ENCODE measurements at regions not wholly inside any gene's neighbourhood (a gene's known extent, or its start where the extent isn't known, plus 50 kb on each side); places are given as distances from the start of the nearest gene placed in this dataset.

DNA sequence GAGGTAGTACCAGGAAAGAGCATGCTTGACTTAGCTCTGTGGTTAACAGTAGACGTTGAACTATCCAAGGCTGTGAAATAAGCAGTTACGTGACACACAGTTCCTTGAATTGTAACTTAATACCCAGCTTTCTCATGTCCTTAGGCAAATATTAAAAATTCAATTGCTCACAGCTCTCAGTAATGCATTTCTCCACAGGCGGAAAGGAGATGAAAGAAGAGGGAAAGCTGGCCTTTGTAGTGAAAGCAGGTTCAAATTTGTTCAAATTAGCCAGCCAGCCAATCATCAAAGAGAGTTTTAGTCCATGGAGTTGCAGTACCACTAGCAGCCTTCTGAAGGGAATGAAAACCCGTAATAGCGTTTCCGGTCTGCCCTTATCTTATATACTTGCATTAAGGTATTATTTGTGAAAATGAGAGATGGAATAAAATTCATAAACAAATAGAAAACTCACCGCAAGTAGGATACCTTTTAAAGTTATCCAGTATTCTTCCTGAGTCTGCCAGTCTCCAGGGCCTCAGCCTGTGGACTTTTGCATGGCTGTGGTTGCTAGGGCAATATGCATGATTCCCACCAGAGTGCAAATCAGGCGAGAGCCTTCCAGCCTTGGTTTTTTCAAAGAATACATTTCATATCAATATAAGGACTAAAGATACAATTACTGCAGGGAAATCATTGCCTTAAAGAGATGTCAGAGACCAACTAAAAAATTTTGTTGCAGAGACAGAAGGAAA is 795.5 kb downstream of the TNS3 start:
- ChIA-PET POLR2A (no interaction called here), CTCF (no interaction called here)
- TF ChIP-seq HDGF (IDR thresholded peaks at IDR 0.05; ENCODE audit: borderline replicate concordance) (no peak), FOXA1 (IDR thresholded peaks at IDR 0.05) (no peak), FOXK2 (IDR thresholded peaks at IDR 0.05) (no peak), TARDBP (IDR thresholded peaks at IDR 0.05) (no peak), SP1 (IDR thresholded peaks at IDR 0.05) (no peak), CTBP1 (IDR thresholded peaks at IDR 0.05; ENCODE audit: borderline replicate concordance) (no peak), ARNT (IDR thresholded peaks at IDR 0.05) (no peak), NFRKB (IDR thresholded peaks at IDR 0.05) (no peak), ZNF384 (IDR thresholded peaks at IDR 0.05) (no peak), L3MBTL2 (conservative IDR thresholded peaks at IDR 0.05) (no peak), FOXM1 (IDR thresholded peaks at IDR 0.05; ENCODE audit: borderline replicate concordance) (no peak), ELF4 (IDR thresholded peaks at IDR 0.05) (no peak), BHLHE40 (IDR thresholded peaks at IDR 0.05; ENCODE audit: borderline replicate concordance) (no peak), LEF1 (IDR thresholded peaks at IDR 0.05; ENCODE audit: borderline replicate concordance) (no peak)
- TF ChIP-seq, protein P1, sequence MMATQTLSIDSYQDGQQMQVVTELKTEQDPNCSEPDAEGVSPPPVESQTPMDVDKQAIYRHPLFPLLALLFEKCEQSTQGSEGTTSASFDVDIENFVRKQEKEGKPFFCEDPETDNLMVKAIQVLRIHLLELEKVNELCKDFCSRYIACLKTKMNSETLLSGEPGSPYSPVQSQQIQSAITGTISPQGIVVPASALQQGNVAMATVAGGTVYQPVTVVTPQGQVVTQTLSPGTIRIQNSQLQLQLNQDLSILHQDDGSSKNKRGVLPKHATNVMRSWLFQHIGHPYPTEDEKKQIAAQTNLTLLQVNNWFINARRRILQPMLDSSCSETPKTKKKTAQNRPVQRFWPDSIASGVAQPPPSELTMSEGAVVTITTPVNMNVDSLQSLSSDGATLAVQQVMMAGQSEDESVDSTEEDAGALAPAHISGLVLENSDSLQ (IDR thresholded peaks at IDR 0.05): no peak
- no peak for DNase-seq (ENCODE audit: extremely low spot score)

DNA sequence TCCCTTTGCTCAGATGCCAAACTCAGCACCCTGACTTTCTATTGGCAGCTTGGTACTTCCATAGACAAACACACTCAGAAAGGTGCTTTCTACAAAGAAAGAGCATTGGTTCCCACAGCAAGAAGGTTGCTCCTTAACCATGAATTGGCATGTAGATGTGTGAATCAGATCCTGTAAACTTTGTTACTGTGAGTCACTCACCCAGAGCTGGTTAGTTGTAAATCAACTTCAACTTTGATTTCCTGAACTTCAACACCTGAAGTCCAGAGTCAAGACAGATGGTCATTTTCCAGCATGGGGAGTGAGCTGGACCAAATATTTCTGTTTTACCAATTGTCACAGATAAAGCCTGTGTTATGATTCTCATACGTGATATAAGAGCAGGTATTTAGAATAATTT is 797.2 kb downstream of the TNS3 start:
- ChIA-PET POLR2A (no interaction called here), CTCF (no interaction called here)
- TF ChIP-seq FOXK2 (IDR thresholded peaks at IDR 0.05) (no peak), CTBP1 (IDR thresholded peaks at IDR 0.05; ENCODE audit: borderline replicate concordance) (no peak), TARDBP (IDR thresholded peaks at IDR 0.05) (no peak), SP1 (IDR thresholded peaks at IDR 0.05) (no peak), NFRKB (IDR thresholded peaks at IDR 0.05) (no peak), SUZ12 (IDR thresholded peaks at IDR 0.05) (no peak), FOXM1 (IDR thresholded peaks at IDR 0.05; ENCODE audit: borderline replicate concordance) (no peak), ELF4 (IDR thresholded peaks at IDR 0.05) (no peak), BHLHE40 (IDR thresholded peaks at IDR 0.05; ENCODE audit: borderline replicate concordance) (no peak), LEF1 (IDR thresholded peaks at IDR 0.05; ENCODE audit: borderline replicate concordance) (no peak), ARNT (IDR thresholded peaks at IDR 0.05) (no peak), L3MBTL2 (conservative IDR thresholded peaks at IDR 0.05) (no peak), HDGF (IDR thresholded peaks at IDR 0.05; ENCODE audit: borderline replicate concordance) (no peak), ZNF384 (IDR thresholded peaks at IDR 0.05) (no peak), FOXA1 (IDR thresholded peaks at IDR 0.05) (no peak)
- TF ChIP-seq, protein P1 (IDR thresholded peaks at IDR 0.05): no peak
- no peak for DNase-seq (ENCODE audit: extremely low spot score)

DNA sequence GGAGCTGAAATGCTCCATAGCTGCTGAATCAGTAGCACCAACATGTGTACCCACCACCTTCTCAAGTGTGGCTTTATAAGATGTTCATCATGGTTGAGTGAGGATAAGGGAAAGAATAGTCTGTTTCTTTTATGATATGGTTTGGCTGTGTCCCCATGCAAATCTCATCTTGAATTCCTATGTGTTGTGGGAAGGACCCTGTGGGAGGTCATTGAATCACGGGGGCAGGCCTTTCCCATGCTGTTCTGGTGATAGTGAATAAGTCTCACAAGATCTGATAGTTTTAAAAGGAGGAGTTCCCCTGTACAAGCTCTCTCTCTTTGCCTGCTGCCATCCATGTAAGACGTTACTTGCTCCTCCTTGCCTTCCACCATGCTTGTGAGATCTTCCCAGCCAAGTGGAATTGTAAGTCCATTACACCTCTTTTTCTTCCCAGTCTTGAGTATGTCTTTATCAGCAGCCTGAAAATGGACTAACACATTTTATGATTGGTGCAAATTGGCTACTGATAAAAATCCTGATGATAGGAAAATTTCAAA is 799.9 kb downstream of the TNS3 start:
- no peak for DNase-seq (ENCODE audit: extremely low spot score)
- TF ChIP-seq NFRKB (IDR thresholded peaks at IDR 0.05) (no peak), BHLHE40 (IDR thresholded peaks at IDR 0.05; ENCODE audit: borderline replicate concordance) (no peak), ZNF384 (IDR thresholded peaks at IDR 0.05) (no peak), LEF1 (IDR thresholded peaks at IDR 0.05; ENCODE audit: borderline replicate concordance) (no peak), TARDBP (IDR thresholded peaks at IDR 0.05) (no peak), FOXM1 (IDR thresholded peaks at IDR 0.05; ENCODE audit: borderline replicate concordance) (no peak), ELF4 (IDR thresholded peaks at IDR 0.05) (no peak), SUZ12 (IDR thresholded peaks at IDR 0.05) (no peak), ARNT (IDR thresholded peaks at IDR 0.05) (no peak)
- CTCF ChIA-PET: no interaction called here
- POLR2A ChIA-PET: no interaction called here

DNA sequence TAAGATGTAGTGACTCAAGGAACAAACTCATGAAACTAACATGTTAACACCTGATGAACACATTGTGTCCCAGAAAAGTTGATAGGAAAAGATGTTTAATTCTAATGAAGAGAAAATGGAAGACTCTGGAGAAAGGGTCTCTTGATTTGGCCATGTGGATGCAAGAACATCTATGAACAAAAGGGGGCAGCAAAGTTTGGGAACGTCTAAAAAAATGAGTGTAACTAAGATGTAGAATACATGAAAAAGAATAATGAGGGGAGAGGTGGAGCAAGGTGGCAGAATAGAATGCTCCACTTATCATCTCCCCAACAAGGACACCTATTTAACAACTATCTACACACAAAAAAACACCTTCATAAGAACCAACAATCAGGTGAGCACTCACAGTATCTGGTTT is 805.1 kb downstream of the TNS3 start:
- ChIA-PET POLR2A (no interaction called here), CTCF (no interaction called here)
- DNase-seq (ENCODE audit: extremely low spot score): no peak
- no peak for TF ChIP-seq CTBP1 (IDR thresholded peaks at IDR 0.05; ENCODE audit: borderline replicate concordance)
- TF ChIP-seq ZNF384 (IDR thresholded peaks at IDR 0.05): no peak
- no peak for TF ChIP-seq SUZ12 (IDR thresholded peaks at IDR 0.05)
- TF ChIP-seq ARNT (IDR thresholded peaks at IDR 0.05): no peak
- no peak for TF ChIP-seq FOXM1 (IDR thresholded peaks at IDR 0.05; ENCODE audit: borderline replicate concordance)
- no peak for TF ChIP-seq ELF4 (IDR thresholded peaks at IDR 0.05)
- TF ChIP-seq BHLHE40 (IDR thresholded peaks at IDR 0.05; ENCODE audit: borderline replicate concordance): no peak
- no peak for TF ChIP-seq L3MBTL2 (conservative IDR thresholded peaks at IDR 0.05)
- TF ChIP-seq LEF1 (IDR thresholded peaks at IDR 0.05; ENCODE audit: borderline replicate concordance): no peak
- TF ChIP-seq FOXK2 (IDR thresholded peaks at IDR 0.05): no peak

DNA sequence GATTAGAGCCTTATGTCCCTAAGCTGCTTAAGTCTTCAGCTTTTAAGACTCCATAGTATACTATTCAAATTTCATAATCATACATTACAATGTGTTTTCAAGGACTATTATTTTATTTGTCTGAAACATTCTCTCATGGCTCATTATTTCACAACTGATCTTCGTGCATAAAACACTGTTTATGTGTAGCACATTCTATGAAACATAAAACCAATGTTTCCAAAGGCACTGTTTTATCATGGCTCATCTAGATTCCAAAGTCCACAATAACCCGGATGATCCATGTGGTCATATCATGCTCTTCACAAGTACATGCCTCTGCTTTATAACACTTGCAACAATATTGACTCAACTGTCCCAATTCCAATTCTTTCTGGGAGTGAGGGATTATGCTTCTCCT is 806.1 kb downstream of the TNS3 start:
- TF ChIP-seq, protein P1 (IDR thresholded peaks at IDR 0.05): no peak
- TF ChIP-seq ELF4 (IDR thresholded peaks at IDR 0.05) (no peak), FOXM1 (IDR thresholded peaks at IDR 0.05; ENCODE audit: borderline replicate concordance) (no peak)
- ChIA-PET CTCF (no interaction called here), POLR2A (no interaction called here)
- no peak for DNase-seq (ENCODE audit: extremely low spot score)

DNA sequence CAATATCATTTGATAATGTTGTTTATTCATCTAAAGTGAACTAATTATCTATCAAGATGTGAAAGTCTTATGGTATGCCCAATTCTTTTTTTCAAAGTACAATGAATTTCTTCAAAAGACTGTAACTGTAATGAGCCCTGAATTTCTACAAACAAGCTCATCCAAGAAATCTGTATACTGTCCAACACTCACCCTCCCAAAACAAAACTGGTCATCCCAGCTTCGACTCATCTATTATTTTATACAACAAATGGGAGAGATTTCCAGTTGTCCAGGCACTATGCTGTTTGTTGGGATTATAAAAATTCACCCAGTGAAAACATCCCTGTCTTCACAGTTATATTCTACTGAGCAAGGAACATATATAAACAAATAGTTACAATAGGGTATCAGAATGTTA is 806.9 kb downstream of the TNS3 start:
- ChIA-PET POLR2A (no interaction called here), CTCF (no interaction called here)
- no peak for DNase-seq (ENCODE audit: extremely low spot score)
- TF ChIP-seq ZNF384 (IDR thresholded peaks at IDR 0.05): no peak
- no peak for TF ChIP-seq ARNT (IDR thresholded peaks at IDR 0.05)
- no peak for TF ChIP-seq FOXA1 (IDR thresholded peaks at IDR 0.05)
- TF ChIP-seq, protein P1 (IDR thresholded peaks at IDR 0.05): no peak
- TF ChIP-seq FOXM1 (IDR thresholded peaks at IDR 0.05; ENCODE audit: borderline replicate concordance): no peak
- TF ChIP-seq HDGF (IDR thresholded peaks at IDR 0.05; ENCODE audit: borderline replicate concordance): no peak
- no peak for TF ChIP-seq ELF4 (IDR thresholded peaks at IDR 0.05)
- no peak for TF ChIP-seq SP1 (IDR thresholded peaks at IDR 0.05)
- no peak for TF ChIP-seq CTBP1 (IDR thresholded peaks at IDR 0.05; ENCODE audit: borderline replicate concordance)
- TF ChIP-seq NFRKB (IDR thresholded peaks at IDR 0.05): no peak
- no peak for TF ChIP-seq LEF1 (IDR thresholded peaks at IDR 0.05; ENCODE audit: borderline replicate concordance)
- TF ChIP-seq SUZ12 (IDR thresholded peaks at IDR 0.05): no peak
- TF ChIP-seq L3MBTL2 (conservative IDR thresholded peaks at IDR 0.05): no peak
- TF ChIP-seq FOXK2 (IDR thresholded peaks at IDR 0.05): no peak
- no peak for TF ChIP-seq TARDBP (IDR thresholded peaks at IDR 0.05)
- no peak for TF ChIP-seq BHLHE40 (IDR thresholded peaks at IDR 0.05; ENCODE audit: borderline replicate concordance)

All from HEK293T (cell line).